Progenitor cell of endocrine pancreas (in vitro differentiated cells): ENCODE measurements at regions not wholly inside any gene's neighbourhood (a gene's known extent, or its start where the extent isn't known, plus 50 kb on each side); places are given as distances from the start of the nearest gene placed in this dataset.

Experiments
- DNase-seq: peaks from one replicate; pipeline ENCODE4 v3.0.0; 2021; ENCODE audit warnings: low spot score; ENCODE audit not compliant: unreplicated experiment
- H3K27ac Mint-ChIP-seq: 2 replicates; pipeline ENCODE4 v1.8.0; 2021; ENCODE audit warnings: mild to moderate bottlenecking, moderate library complexity, mixed read lengths
- H3K27me3 Mint-ChIP-seq: 2 replicates; pipeline ENCODE4 v1.8.0; 2021; ENCODE audit warnings: mixed read lengths
- H3K36me3 Mint-ChIP-seq: 2 replicates; pipeline ENCODE4 v1.8.0; 2022; ENCODE audit warnings: mixed read lengths; ENCODE audit not compliant: insufficient read depth
- H3K4me1 Mint-ChIP-seq: 2 replicates; pipeline ENCODE4 v1.8.0; 2021; ENCODE audit warnings: low read depth, mixed read lengths
- H3K4me3 Mint-ChIP-seq: 2 replicates; pipeline ENCODE4 v1.8.0; 2021; ENCODE audit warnings: low read depth, mild to moderate bottlenecking, moderate library complexity, mixed read lengths
- H3K9me3 Mint-ChIP-seq: 2 replicates; pipeline ENCODE4 v1.8.0; 2021; ENCODE audit warnings: low read depth, mixed read lengths
- TF ChIP-seq, protein P1 (sequence below): fragments of 200-600 bp; sonication (generic); IDR thresholded peaks from one replicate; pipeline ENCODE4 v1.5.0; 2021; ENCODE audit warnings: antibody characterized with exemption, mild to moderate bottlenecking; ENCODE audit not compliant: unreplicated experiment

DNA sequence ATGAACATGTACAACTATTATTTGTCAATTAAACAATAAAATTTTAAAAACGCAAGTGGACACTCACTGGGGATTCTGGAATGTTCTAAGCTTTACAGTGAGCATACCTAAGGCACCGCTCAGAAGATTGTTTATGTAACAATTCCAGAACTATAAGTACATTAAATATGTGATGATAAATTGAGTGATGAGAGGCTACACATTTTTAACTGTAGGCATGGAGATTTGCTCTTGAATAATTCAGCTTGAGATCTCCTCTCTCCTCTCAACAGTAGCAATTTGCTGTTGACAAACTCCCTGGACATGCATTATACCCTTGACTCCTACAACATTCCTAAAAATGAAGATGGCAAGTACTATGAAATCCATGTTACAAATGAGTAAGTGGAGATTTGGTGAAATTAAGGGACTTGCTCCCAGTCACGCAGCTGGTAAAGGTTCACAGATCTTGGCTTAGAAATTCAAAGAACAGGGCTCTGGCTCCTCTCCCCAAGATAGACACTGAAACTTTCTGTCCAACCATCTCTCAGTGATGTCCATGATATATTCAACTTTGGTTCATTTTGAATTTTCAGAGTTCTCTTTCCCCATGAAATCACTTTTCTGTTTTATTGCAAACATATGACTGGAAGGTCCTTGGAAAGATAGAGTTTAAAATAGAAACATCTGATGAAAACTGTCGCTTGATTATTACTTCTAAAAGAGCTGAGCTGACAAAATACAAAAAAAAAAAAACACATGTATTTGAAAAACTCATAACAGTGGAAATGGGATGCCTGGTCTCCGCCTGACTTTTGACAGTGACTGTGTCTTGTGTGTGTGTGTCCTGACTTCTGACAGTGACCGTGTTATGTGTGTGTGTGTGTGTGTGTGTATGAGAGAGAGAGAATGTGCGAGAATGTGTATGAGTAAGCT, 488.3 kb downstream of the TNS3 start:
- no peaks in the 10 kb centered on the region for H3K36me3 Mint-ChIP-seq
- peaks cover 3% of the 10 kb centered on the region for H3K27me3 Mint-ChIP-seq
- no peak overlapping the region for H3K4me3 Mint-ChIP-seq
- no peak overlapping the region for H3K27ac Mint-ChIP-seq
- H3K4me1 Mint-ChIP-seq = no peaks in the 10 kb centered on the region
- TF ChIP-seq, protein P1, sequence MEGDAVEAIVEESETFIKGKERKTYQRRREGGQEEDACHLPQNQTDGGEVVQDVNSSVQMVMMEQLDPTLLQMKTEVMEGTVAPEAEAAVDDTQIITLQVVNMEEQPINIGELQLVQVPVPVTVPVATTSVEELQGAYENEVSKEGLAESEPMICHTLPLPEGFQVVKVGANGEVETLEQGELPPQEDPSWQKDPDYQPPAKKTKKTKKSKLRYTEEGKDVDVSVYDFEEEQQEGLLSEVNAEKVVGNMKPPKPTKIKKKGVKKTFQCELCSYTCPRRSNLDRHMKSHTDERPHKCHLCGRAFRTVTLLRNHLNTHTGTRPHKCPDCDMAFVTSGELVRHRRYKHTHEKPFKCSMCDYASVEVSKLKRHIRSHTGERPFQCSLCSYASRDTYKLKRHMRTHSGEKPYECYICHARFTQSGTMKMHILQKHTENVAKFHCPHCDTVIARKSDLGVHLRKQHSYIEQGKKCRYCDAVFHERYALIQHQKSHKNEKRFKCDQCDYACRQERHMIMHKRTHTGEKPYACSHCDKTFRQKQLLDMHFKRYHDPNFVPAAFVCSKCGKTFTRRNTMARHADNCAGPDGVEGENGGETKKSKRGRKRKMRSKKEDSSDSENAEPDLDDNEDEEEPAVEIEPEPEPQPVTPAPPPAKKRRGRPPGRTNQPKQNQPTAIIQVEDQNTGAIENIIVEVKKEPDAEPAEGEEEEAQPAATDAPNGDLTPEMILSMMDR = no peak
- H3K9me3 Mint-ChIP-seq = no peaks in the 10 kb centered on the region
- DNase-seq = no peak

GRCh38 chr7:47092336-47092735, 489.6 kb downstream of the TNS3 start:
- Mint-ChIP-seq H3K27me3 (peaks cover 3% of the 10 kb centered on the region), H3K4me3 (no peak overlapping the region), H3K4me1 (no peaks in the 10 kb centered on the region), H3K27ac (no peak overlapping the region), H3K9me3 (no peaks in the 10 kb centered on the region), H3K36me3 (no peaks in the 10 kb centered on the region)
- TF ChIP-seq, protein P1 = no peak
- no peak for DNase-seq

DNA sequence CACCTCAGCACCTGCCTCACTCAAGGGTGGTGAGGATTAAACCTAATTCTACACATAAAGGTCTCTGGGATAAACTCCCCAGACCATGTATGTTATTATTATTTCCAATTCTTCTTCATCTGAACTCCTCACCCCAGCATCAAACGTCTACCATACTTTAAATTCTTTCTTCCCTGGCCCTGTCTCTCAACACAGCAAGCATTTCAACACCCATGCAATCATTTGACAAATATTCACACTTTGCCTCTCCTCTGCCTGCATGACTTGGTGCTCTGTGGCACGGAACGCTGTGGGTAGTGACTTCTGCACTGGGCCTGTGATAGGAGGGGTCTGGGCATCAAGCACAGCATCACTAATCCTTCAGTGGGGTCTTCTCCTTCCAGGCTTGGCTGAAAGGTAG, 490.8 kb downstream of the TNS3 start:
- Mint-ChIP-seq H3K36me3 (no peaks in the 10 kb centered on the region), H3K9me3 (no peaks in the 10 kb centered on the region), H3K27me3 (peaks cover 3% of the 10 kb centered on the region), H3K4me3 (no peak overlapping the region), H3K27ac (no peak overlapping the region), H3K4me1 (no peaks in the 10 kb centered on the region)
- no peak for DNase-seq
- TF ChIP-seq, protein P1 = no peak

DNA sequence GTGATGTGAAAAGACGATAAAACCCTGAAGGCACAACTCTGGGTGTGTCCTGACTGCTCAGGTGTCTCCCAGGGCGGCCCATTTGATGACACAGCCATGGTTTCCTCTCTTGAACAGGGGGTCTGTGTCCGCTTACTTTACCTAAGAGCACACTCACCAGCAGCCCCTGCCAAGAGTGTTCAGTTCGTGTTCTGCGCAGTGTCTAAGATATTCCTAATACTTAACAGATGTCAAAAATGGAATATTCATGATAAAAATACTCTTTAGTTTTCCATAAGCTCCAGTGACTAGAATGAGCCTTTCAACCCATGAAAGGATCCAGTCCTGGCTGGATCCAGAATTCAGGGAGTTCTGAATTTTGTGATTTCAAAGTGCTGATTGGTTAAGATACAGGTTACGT, 492.4 kb downstream of the TNS3 start:
- TF ChIP-seq, protein P1 = no peak
- H3K36me3 Mint-ChIP-seq = no peaks in the 10 kb centered on the region

DNA sequence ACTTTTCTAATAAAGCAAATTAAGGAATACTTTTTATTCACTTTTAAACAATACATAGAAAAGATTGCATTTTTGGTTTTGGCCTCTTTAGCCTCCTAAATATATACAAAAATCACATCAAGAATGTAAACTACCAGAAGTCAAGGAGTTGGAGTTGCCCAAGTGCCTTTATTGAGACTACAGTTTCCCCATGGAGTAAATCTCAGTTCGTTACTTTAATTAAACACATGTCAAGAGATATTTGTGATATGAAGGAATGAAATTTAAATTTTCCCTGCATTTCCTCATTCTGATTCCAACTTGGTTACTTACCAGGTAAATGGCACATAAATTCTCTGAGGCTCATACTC, 492.9 kb downstream of the TNS3 start:
- H3K9me3 Mint-ChIP-seq = no peaks in the 10 kb centered on the region
- H3K27ac Mint-ChIP-seq = no peak overlapping the region
- DNase-seq = no peak

More for the DNA sequence above, 492.4 kb downstream of the TNS3 start:
- H3K4me1 Mint-ChIP-seq = no peaks in the 10 kb centered on the region
- peaks cover 3% of the 10 kb centered on the region for H3K27me3 Mint-ChIP-seq
- H3K27ac Mint-ChIP-seq = no peak overlapping the region
- no peak for DNase-seq
- no peak overlapping the region for H3K4me3 Mint-ChIP-seq
- H3K9me3 Mint-ChIP-seq = no peaks in the 10 kb centered on the region

More for the DNA sequence above, 492.9 kb downstream of the TNS3 start:
- TF ChIP-seq, protein P1 = no peak
- Mint-ChIP-seq H3K4me3 (no peak overlapping the region), H3K4me1 (no peaks in the 10 kb centered on the region), H3K36me3 (no peaks in the 10 kb centered on the region), H3K27me3 (peaks cover 3% of the 10 kb centered on the region)
